OCI-LY7 (cell line): ENCODE measurements at regions not wholly inside any gene's neighbourhood (a gene's known extent, or its start where the extent isn't known, plus 50 kb on each side); places are given as distances from the start of the nearest gene placed in this dataset.

Source experiments
- BruUV-seq: library from RNA; stranded (reverse); fragments of 400-500 nt; replicated peaks from 2 replicates; lab custom pipeline; 2021; lab: Mats Ljungman, UMichigan
- CTCF ChIA-PET: fragments of 300-600 bp; sonication (Branson Sonifier 250); formaldehyde crosslinking; loops from one replicate; lab custom pipeline; 2022; ENCODE audit warnings: antibody characterized with exemption; ENCODE audit not compliant: unreplicated experiment; lab: Charles Lee
- POLR2A ChIA-PET: fragments of 300-600 bp; sonication (Branson Sonifier 250); formaldehyde crosslinking; loops from one replicate; lab custom pipeline; 2022; ENCODE audit warnings: antibody characterized with exemption; lab: Charles Lee
- DNase-seq: peaks from one replicate; pipeline ENCODE4 v3.0.0-alpha.2; 2015; ENCODE audit warnings: low spot score
- H2AFZ ChIP-seq: fragments of 200-600 bp; sonication (generic), shearing (Covaris generic); 2 replicates; pipeline ENCODE4 v1.6.1; 2014; ENCODE audit warnings: mild to moderate bottlenecking, antibody characterized with exemption, low read length, moderate library complexity
- H3K27ac ChIP-seq: fragments of 200-600 bp; sonication (generic); 2 replicates; pipeline ENCODE4 v1.5.1; 2014; ENCODE audit warnings: mixed run types, low read depth, mild to moderate bottlenecking, moderate library complexity, low read length, inconsistent platforms; ENCODE audit not compliant: poor library complexity, severe bottlenecking
- H3K36me3 ChIP-seq: fragments of 200-600 bp; sonication (generic); 2 replicates; pipeline ENCODE4 v1.6.1; 2014; ENCODE audit warnings: mild to moderate bottlenecking, antibody characterized with exemption, low read length, moderate library complexity, mixed read lengths; ENCODE audit not compliant: insufficient read depth
- H3K4me1 ChIP-seq: fragments of 200-600 bp; sonication (generic); 2 replicates; pipeline ENCODE4 v1.5.1; 2014; ENCODE audit warnings: mild to moderate bottlenecking, low read length; ENCODE audit not compliant: insufficient read depth, poor library complexity, severe bottlenecking
- H3K4me2 ChIP-seq: fragments of 200-600 bp; sonication (generic); 2 replicates; pipeline ENCODE4 v1.6.1; 2014; ENCODE audit warnings: mild to moderate bottlenecking, low read length
- H3K4me3 ChIP-seq: fragments of 200-600 bp; sonication (generic); 2 replicates; pipeline ENCODE4 v1.5.1; 2014; ENCODE audit warnings: mild to moderate bottlenecking, low read depth, low read length; ENCODE audit not compliant: poor library complexity, severe bottlenecking
- H3K79me2 ChIP-seq: fragments of 200-600 bp; sonication (generic); 2 replicates; pipeline ENCODE4 v1.6.1; 2016; ENCODE audit warnings: low read depth, mild to moderate bottlenecking, low read length, moderate library complexity, mixed read lengths; ENCODE audit not compliant: insufficient read depth
- H3K9me2 ChIP-seq: fragments of 200-600 bp; sonication (generic); 2 replicates; pipeline ENCODE4 v1.6.1; 2016; ENCODE audit warnings: mild to moderate bottlenecking, low read length, mixed read lengths; ENCODE audit not compliant: insufficient read depth
- H3K9me3 ChIP-seq: fragments of 200-600 bp; sonication (generic); 2 replicates; pipeline ENCODE4 v1.6.1; 2014; ENCODE audit warnings: mild to moderate bottlenecking, mixed run types, low read length, mixed read lengths
- H4K20me1 ChIP-seq: fragments of 200-600 bp; sonication (generic); 2 replicates; pipeline ENCODE4 v1.6.1; 2014; ENCODE audit warnings: mild to moderate bottlenecking, antibody characterized with exemption, low read length, moderate library complexity, mixed read lengths; ENCODE audit not compliant: insufficient read depth
- EZH2phosphoT487 ChIP-seq: fragments of 200-600 bp; sonication (generic); IDR thresholded peaks from 2 replicates; pipeline ENCODE4 v1.6.1; 2018; ENCODE audit warnings: low read depth, borderline replicate concordance, mild to moderate bottlenecking, mixed run types, antibody characterized with exemption, low read length, moderate library complexity, mixed read lengths
- intact Hi-C: fragments of 100-400 bp; cut with micrococcal nuclease; formaldehyde crosslinking; loops from one replicate; pipeline ENCODE4 v1.10.0; 2022; ENCODE audit not compliant: unreplicated experiment
- TF ChIP-seq, protein P1 (sequence below): fragments of 200-600 bp; sonication (generic); conservative IDR thresholded peaks from 2 replicates; pipeline ENCODE4 v1.5.1; 2014; ENCODE audit warnings: mild to moderate bottlenecking, antibody characterized with exemption, low read length, moderate library complexity, mixed read lengths

DNA sequence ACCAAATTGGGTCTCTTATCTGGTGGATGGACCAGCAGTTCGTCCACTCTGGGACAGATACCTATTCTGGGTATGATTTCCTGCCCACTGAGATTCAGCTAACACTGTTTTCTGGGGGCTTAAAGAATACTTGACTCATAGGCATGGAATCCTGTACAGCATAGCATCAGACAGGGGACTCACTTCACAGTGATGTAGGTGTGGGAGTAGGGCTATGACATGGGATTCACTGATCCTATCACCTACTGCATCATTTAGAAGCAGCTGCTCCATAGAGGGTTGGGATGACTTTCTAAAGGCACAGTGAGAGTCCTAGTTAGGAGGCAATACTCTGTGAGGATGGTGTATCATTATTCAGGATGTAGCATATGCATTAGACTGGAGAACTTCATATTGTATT lies 74.5 kb upstream of the AHI1 start:
- Histone ChIP-seq H3K4me1 (no peaks in the 10 kb centered on the region), H3K36me3 (no peaks in the 10 kb centered on the region), H3K9me2 (no peaks in the 10 kb centered on the region), H3K4me3 (no peak overlapping the region), H2AFZ (no peak overlapping the region), H3K9me3 (no peaks in the 10 kb centered on the region), H3K27ac (no peak overlapping the region), H3K79me2 (no peaks in the 10 kb centered on the region), H4K20me1 (no peaks in the 10 kb centered on the region; the same call in 1 of the 2 replicates), H3K4me2 (no peak overlapping the region)
- BruUV-seq, result no TSS peak
- ChIA-PET POLR2A (interaction anchor here (0.7 kb wide), 2 partner anchors 324 to 1231 kb away, joined by 3 read pairs; no protein-coding TSS in a partner anchor), CTCF (no interaction called here)
- intact Hi-C loops, result no loop called here
- DNase-seq, result no peak
- TF ChIP-seq EZH2phosphoT487, result no peak
- TF ChIP-seq, protein P1, sequence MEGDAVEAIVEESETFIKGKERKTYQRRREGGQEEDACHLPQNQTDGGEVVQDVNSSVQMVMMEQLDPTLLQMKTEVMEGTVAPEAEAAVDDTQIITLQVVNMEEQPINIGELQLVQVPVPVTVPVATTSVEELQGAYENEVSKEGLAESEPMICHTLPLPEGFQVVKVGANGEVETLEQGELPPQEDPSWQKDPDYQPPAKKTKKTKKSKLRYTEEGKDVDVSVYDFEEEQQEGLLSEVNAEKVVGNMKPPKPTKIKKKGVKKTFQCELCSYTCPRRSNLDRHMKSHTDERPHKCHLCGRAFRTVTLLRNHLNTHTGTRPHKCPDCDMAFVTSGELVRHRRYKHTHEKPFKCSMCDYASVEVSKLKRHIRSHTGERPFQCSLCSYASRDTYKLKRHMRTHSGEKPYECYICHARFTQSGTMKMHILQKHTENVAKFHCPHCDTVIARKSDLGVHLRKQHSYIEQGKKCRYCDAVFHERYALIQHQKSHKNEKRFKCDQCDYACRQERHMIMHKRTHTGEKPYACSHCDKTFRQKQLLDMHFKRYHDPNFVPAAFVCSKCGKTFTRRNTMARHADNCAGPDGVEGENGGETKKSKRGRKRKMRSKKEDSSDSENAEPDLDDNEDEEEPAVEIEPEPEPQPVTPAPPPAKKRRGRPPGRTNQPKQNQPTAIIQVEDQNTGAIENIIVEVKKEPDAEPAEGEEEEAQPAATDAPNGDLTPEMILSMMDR, result no peak

DNA sequence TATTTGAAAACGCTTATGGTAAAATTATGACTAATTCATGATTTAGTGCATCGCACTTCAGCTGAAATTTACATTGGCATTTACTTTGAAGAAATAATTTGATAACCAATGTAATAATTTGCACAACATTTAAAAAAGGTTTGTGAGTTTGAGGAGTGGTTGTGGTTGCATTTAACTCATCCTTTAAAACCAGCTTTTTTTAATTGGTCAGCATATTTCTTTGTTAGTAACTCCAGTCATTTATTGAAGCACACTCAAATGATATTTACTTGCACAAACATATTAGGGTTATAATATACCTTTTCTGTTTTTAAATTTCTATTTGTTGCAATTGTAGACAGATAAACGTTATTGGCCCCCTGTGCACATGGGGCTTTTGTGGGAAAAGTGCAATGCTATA lies 78.1 kb upstream of the AHI1 start:
- no peaks in the 10 kb centered on the region; the same call in 1 of the 2 replicates for H4K20me1 ChIP-seq
- no peaks in the 10 kb centered on the region for H3K79me2 ChIP-seq
- ChIA-PET CTCF (no interaction called here), POLR2A (no interaction called here)
- H3K4me2 ChIP-seq, result no peak overlapping the region
- no peak overlapping the region for H2AFZ ChIP-seq
- H3K27ac ChIP-seq, result no peak overlapping the region
- no peak overlapping the region for H3K4me3 ChIP-seq
- intact Hi-C loops, result no loop called here
- no TSS peak for BruUV-seq
- TF ChIP-seq, protein P1, result no peak
- no peak for TF ChIP-seq EZH2phosphoT487
- H3K9me3 ChIP-seq, result no peaks in the 10 kb centered on the region
- H3K9me2 ChIP-seq, result no peaks in the 10 kb centered on the region
- H3K36me3 ChIP-seq, result no peaks in the 10 kb centered on the region
- no peak for DNase-seq
- H3K4me1 ChIP-seq, result no peaks in the 10 kb centered on the region

DNA sequence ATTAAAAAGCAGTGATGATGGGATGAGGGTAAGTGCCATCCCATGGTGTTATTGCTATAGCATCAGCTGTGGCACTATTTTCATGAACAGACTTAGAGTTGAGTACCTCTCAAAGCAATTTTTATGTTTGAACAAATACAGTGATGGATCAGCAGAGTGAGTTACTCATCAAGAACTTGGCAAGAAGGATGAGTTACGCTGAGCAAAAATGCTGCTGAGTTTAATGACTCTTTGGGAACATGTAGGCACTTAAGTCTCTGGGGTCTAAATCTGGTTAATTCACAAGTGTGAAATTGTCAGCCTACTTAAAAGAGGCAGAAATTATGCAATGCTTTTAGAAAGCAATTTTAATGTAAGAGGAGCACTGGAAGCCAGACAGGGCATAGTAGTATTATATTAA lies 78.5 kb upstream of the AHI1 start:
- Histone ChIP-seq H3K4me2 (no peak overlapping the region), H3K4me3 (no peak overlapping the region), H4K20me1 (no peaks in the 10 kb centered on the region; the same call in 1 of the 2 replicates), H3K9me3 (no peaks in the 10 kb centered on the region), H3K9me2 (no peaks in the 10 kb centered on the region), H3K27ac (no peak overlapping the region), H2AFZ (no peak overlapping the region), H3K36me3 (no peaks in the 10 kb centered on the region), H3K4me1 (no peaks in the 10 kb centered on the region), H3K79me2 (no peaks in the 10 kb centered on the region)
- intact Hi-C loops, result no loop called here
- no peak for DNase-seq
- ChIA-PET POLR2A (no interaction called here), CTCF (no interaction called here)
- no peak for TF ChIP-seq EZH2phosphoT487
- TF ChIP-seq, protein P1, result no peak
- no TSS peak for BruUV-seq
